ENCODE measurements at regions not wholly inside any gene's neighbourhood (a gene's known extent, or its start where the extent isn't known, plus 50 kb on each side); places are given as distances from the start of the nearest gene placed in this dataset.

DNA sequence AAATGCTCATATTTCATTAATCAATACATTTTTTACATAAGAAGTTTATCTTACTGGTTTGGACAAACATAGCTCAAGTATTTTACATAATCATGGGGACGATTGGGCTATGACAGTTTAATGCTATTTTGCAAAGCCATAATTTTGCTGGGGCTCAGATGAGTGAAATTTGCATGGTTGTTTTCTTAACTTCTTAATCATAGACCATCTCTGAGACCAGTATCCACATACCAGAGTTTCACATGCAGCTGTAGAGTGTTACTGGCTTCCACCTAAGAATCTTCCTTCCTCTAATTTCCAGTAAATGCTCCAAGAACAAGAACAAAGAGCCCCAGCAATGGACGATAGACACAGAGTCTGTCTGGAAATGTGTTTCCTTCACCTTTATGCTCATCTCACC lies 303.0 kb upstream of the TMEM132C start:
- no peak overlapping the region for H3K27ac ChIP-seq (ENCODE audit: insufficient read depth, low read depth, low read length)
- FAIRE-seq (no peak), DNase-seq (ENCODE audit: low read depth, low spot score) (no peak)
- no peaks in the 10 kb centered on the region for H3K4me1 ChIP-seq (ENCODE audit: control insufficient read depth, extremely low read depth, insufficient read depth, low read length)
- H3K9ac ChIP-seq (replicated peaks; ENCODE audit: extremely low read depth, insufficient read depth, low read length): no peak overlapping the region
- H4K20me1 ChIP-seq (replicated peaks; ENCODE audit: control insufficient read depth, extremely low read depth, insufficient read depth, low read length): no peaks in the 10 kb centered on the region
- H3K36me3 ChIP-seq (ENCODE audit: control insufficient read depth in 2 of 2, extremely low read depth in 1 of 2, insufficient read depth in 2 of 2, low read length in 2 of 2): no peaks in the 10 kb centered on the region
- no peak overlapping the region for H2AFZ ChIP-seq (ENCODE audit: low read depth, low read length)
- intact Hi-C loops (cut with micrococcal nuclease): no loop called here
- BruUV-seq (replicated peaks): no TSS peak
- no peaks in the 10 kb centered on the region for H3K9me1 ChIP-seq (replicated peaks; ENCODE audit: control insufficient read depth, extremely low read depth, insufficient read depth, low read length)
- TF ChIP-seq, protein P1, sequence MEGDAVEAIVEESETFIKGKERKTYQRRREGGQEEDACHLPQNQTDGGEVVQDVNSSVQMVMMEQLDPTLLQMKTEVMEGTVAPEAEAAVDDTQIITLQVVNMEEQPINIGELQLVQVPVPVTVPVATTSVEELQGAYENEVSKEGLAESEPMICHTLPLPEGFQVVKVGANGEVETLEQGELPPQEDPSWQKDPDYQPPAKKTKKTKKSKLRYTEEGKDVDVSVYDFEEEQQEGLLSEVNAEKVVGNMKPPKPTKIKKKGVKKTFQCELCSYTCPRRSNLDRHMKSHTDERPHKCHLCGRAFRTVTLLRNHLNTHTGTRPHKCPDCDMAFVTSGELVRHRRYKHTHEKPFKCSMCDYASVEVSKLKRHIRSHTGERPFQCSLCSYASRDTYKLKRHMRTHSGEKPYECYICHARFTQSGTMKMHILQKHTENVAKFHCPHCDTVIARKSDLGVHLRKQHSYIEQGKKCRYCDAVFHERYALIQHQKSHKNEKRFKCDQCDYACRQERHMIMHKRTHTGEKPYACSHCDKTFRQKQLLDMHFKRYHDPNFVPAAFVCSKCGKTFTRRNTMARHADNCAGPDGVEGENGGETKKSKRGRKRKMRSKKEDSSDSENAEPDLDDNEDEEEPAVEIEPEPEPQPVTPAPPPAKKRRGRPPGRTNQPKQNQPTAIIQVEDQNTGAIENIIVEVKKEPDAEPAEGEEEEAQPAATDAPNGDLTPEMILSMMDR (IDR thresholded peaks at IDR 0.05; ENCODE audit: extremely low read depth in 1 of 2, insufficient read depth in 1 of 2, low read depth in 1 of 2, low read length in 2 of 2): no peak
- TF ChIP-seq JUN (IDR thresholded peaks at IDR 0.05; ENCODE audit: borderline replicate concordance, insufficient read depth, insufficient read length, low read depth): no peak
- TF ChIP-seq FOS (IDR thresholded peaks at IDR 0.05; ENCODE audit: borderline replicate concordance, insufficient read depth, low read length): no peak
- no peak for TF ChIP-seq POLR2A (IDR thresholded peaks at IDR 0.05; ENCODE audit: low read depth, low read length)
- no peak for TF ChIP-seq MYC (IDR thresholded peaks at IDR 0.05; ENCODE audit: low read depth, low read length)
- TF ChIP-seq EZH2 (IDR thresholded peaks at IDR 0.05; ENCODE audit: borderline replicate concordance, low read depth, low read length, severe bottlenecking): no peak
- TF ChIP-seq GATA2 (IDR thresholded peaks at IDR 0.05; ENCODE audit: insufficient read depth, insufficient read length, low read depth, low read length): no peak
- TF ChIP-seq, protein P2, sequence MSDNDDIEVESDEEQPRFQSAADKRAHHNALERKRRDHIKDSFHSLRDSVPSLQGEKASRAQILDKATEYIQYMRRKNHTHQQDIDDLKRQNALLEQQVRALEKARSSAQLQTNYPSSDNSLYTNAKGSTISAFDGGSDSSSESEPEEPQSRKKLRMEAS (IDR thresholded peaks at IDR 0.05; ENCODE audit: insufficient read depth, insufficient read length): no peak
- TF ChIP-seq POLR2AphosphoS5 (IDR thresholded peaks at IDR 0.05; ENCODE audit: insufficient read depth, low read depth, low read length): no peak
- peaks cover 4% of the 10 kb centered on the region for H3K9me3 ChIP-seq (replicated peaks; ENCODE audit: control insufficient read depth, insufficient read depth, low read length)
- POLR2A ChIA-PET: no interaction called here
- dilution Hi-C loops (cut with MboI; ENCODE audit: extremely low pct_ligation_motif_present, low sequenced_read_pairs): no loop called here
- no peak overlapping the region for H3K4me3 ChIP-seq (replicated peaks in 1 of 3; ENCODE audit: insufficient read depth in 1 of 3, low read depth in 1 of 3, low read length in 3 of 3)
- CTCF ChIA-PET: no interaction called here
- H3K79me2 ChIP-seq (ENCODE audit: control insufficient read depth, insufficient read depth, low read length): no peaks in the 10 kb centered on the region
- no peak overlapping the region for H3K4me2 ChIP-seq (ENCODE audit: insufficient read depth, low read length)
- no peaks in the 10 kb centered on the region for H3K27me3 ChIP-seq (ENCODE audit: control insufficient read depth in 2 of 2, insufficient read depth in 2 of 2, low read length in 2 of 2)

Measured in endothelial cell of umbilical vein (primary cell).